ENCODE measurements at regions not wholly inside any gene's neighbourhood (a gene's known extent, or its start where the extent isn't known, plus 50 kb on each side); places are given as distances from the start of the nearest gene placed in this dataset.

DNA sequence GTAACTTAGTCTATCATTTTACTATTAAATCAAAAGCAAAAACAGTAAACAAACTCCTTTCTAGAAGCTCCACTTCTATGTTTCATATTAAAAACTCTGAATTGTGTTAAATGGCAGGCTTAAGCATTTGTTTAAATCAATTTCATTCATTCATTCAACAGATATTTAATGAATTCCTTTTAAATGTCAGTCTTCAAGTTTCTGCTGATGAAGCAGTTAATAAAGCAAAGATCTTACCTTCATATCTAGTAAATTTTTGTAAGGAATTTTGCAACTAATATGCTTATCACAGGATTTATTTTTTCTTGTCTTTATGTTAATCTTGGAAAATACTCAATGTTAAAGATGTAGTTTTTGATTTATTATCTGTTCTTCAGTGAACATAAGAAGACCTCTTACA is 54.1 kb upstream of the RGS18 start:
- TF ChIP-seq, protein P1, sequence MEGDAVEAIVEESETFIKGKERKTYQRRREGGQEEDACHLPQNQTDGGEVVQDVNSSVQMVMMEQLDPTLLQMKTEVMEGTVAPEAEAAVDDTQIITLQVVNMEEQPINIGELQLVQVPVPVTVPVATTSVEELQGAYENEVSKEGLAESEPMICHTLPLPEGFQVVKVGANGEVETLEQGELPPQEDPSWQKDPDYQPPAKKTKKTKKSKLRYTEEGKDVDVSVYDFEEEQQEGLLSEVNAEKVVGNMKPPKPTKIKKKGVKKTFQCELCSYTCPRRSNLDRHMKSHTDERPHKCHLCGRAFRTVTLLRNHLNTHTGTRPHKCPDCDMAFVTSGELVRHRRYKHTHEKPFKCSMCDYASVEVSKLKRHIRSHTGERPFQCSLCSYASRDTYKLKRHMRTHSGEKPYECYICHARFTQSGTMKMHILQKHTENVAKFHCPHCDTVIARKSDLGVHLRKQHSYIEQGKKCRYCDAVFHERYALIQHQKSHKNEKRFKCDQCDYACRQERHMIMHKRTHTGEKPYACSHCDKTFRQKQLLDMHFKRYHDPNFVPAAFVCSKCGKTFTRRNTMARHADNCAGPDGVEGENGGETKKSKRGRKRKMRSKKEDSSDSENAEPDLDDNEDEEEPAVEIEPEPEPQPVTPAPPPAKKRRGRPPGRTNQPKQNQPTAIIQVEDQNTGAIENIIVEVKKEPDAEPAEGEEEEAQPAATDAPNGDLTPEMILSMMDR (CRISPR knock-in tag; IDR thresholded peaks at IDR 0.05) = no peak
- TF ChIP-seq, protein P2, sequence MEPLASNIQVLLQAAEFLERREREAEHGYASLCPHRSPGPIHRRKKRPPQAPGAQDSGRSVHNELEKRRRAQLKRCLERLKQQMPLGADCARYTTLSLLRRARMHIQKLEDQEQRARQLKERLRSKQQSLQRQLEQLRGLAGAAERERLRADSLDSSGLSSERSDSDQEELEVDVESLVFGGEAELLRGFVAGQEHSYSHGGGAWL (CRISPR knock-in tag; IDR thresholded peaks at IDR 0.05) = no peak
- no peak for TF ChIP-seq FOXK2 (IDR thresholded peaks at IDR 0.05)

Data from HepG2 (cell line).